Upper lobe of left lung (tissue), 6 donors: ENCODE measurements at regions not wholly inside any gene's neighbourhood (a gene's known extent, or its start where the extent isn't known, plus 50 kb on each side); places are given as distances from the start of the nearest gene placed in this dataset.

ENCODE experiments used
- ATAC-seq, 2 donors: fragments of 200-7000 bp; cut with Tn5 transposase; one replicate each; pipeline ENCODE4 v1.9.1; 2022; ENCODE audit warnings: mild to moderate bottlenecking in 2 of 2, moderate library complexity in 2 of 2; ENCODE audit not compliant: low FRiP score in 2 of 2
- DNase-seq, 2 donors: peaks; one replicate each; pipeline ENCODE4 v3.0.0-alpha.2; 2019 to 2020
- H3K27ac ChIP-seq, 4 donors: fragments of 200-600 bp; sonication (generic); one replicate each; pipeline ENCODE4 v1.5.1; 2016 to 2019
- H3K27me3 ChIP-seq, 4 donors: fragments of 200-600 bp; sonication (generic); one replicate each; pipeline ENCODE4 v1.5.1; 2017 to 2019
- H3K36me3 ChIP-seq, 4 donors: fragments of 200-600 bp; sonication (generic); one replicate each; pipeline ENCODE4 v1.5.1; 2016 to 2019
- H3K4me1 ChIP-seq, 4 donors: fragments of 200-600 bp; sonication (generic); one replicate each; pipeline ENCODE4 v1.5.1; 2018 to 2019
- H3K4me3 ChIP-seq, 4 donors: fragments of 200-600 bp; sonication (generic); one replicate each; pipeline ENCODE4 v1.5.1; 2017 to 2019; ENCODE audit warnings: mild to moderate bottlenecking in 2 of 4, moderate library complexity in 1 of 4
- H3K9me3 ChIP-seq, 4 donors: fragments of 200-600 bp; sonication (generic); one replicate each; pipeline ENCODE4 v1.5.1; 2018 to 2019
- EP300 ChIP-seq, 4 donors: sonication (generic); formaldehyde crosslinking; IDR thresholded peaks; one replicate each; pipeline ENCODE4 v1.5.1; 2017; ENCODE audit warnings: antibody characterized with exemption in 4 of 4, control low read depth in 2 of 4
- POLR2A ChIP-seq, 4 donors: fragments of 450-650 bp; IDR thresholded peaks; one replicate each; pipeline ENCODE4 v1.5.1; 2016 to 2017; ENCODE audit warnings: antibody characterized with exemption in 4 of 4, mild to moderate bottlenecking in 2 of 4
- POLR2AphosphoS5 ChIP-seq, 2 donors: sonication (generic); formaldehyde crosslinking; IDR thresholded peaks; one replicate each; pipeline ENCODE4 v1.5.1; 2017; ENCODE audit warnings: antibody characterized with exemption in 2 of 2
- WGBS, 2 donors: methylation state at CpG; one replicate each; pipeline ENCODE4 v1.1.5; 2017 to 2018; 5-methylcytosine and 5-hydroxymethylcytosine counted together
- TF ChIP-seq, protein P1 (sequence below), 6 experiments: fragments of 450-650 bp in 4 of 6; fragments of 200-600 bp in 2 of 6; sonication (generic) in 2 of 6; IDR thresholded peaks; one replicate each; pipeline ENCODE4 v1.5.1; 2016 to 2019; ENCODE audit warnings: antibody characterized with exemption in 6 of 6
- donor health status: DM: no; HTN: no; CAD: no; lungs with moderate emphysema.
- donor health status: DM: no; HTN: yes; CAD: no; lungs with severe emphysema.

- TF ChIP-seq POLR2A (IDR thresholded peaks at IDR 0.05) (no peak), EP300 (IDR thresholded peaks at IDR 0.05) (no peak), POLR2AphosphoS5 (IDR thresholded peaks at IDR 0.05) (no peak)
- TF ChIP-seq, protein P1, sequence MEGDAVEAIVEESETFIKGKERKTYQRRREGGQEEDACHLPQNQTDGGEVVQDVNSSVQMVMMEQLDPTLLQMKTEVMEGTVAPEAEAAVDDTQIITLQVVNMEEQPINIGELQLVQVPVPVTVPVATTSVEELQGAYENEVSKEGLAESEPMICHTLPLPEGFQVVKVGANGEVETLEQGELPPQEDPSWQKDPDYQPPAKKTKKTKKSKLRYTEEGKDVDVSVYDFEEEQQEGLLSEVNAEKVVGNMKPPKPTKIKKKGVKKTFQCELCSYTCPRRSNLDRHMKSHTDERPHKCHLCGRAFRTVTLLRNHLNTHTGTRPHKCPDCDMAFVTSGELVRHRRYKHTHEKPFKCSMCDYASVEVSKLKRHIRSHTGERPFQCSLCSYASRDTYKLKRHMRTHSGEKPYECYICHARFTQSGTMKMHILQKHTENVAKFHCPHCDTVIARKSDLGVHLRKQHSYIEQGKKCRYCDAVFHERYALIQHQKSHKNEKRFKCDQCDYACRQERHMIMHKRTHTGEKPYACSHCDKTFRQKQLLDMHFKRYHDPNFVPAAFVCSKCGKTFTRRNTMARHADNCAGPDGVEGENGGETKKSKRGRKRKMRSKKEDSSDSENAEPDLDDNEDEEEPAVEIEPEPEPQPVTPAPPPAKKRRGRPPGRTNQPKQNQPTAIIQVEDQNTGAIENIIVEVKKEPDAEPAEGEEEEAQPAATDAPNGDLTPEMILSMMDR (IDR thresholded peaks at IDR 0.05) = no peak
- DNase-seq (no peak), ATAC-seq (no peak)
- no peaks in the 10 kb centered on the region for H3K27me3 ChIP-seq
- no peaks in the 10 kb centered on the region for H3K4me1 ChIP-seq
- H3K27ac ChIP-seq = no peak overlapping the region
- H3K36me3 ChIP-seq = no peaks in the 10 kb centered on the region
- WGBS, 2 donors = 45 to 50% methylated on average over 2 of the region's 2 CpGs
- H3K4me3 ChIP-seq = no peak overlapping the region
- H3K9me3 ChIP-seq = no peaks in the 10 kb centered on the region
These were observed 452.2 kb downstream of the BCL11B start for GRCh38 chr14:98819867-98820206.

DNA sequence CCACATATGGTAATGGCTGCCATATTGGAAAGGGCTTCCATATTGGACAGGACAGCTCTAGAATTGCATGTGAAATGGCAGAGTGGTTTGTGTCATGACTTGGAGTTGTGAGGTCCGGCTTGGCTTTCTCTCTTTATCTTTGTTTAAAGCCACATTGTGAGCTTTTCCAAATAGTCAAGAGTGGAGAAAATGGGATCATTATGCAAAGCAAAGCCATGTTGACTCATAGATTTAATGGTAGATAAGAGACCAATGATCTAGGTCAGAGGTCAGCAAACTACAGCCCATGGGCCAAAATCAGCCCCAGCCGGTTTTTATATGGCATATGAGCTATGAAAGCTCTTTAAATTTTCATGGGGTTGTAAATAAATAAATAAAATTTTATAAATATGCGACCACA, 449.1 kb downstream of the BCL11B start:
- Histone ChIP-seq H3K36me3 (no peaks in the 10 kb centered on the region), H3K4me1 (no peaks in the 10 kb centered on the region), H3K27me3 (no peaks in the 10 kb centered on the region), H3K27ac (no peak overlapping the region), H3K9me3 (no peaks in the 10 kb centered on the region), H3K4me3 (no peak overlapping the region)
- WGBS, 2 donors = 76 to 80% methylated on average over 3 of the region's 3 CpGs
- DNase-seq (no peak), ATAC-seq (no peak)
- TF ChIP-seq, protein P1 (IDR thresholded peaks at IDR 0.05) = no peak
- TF ChIP-seq EP300 (IDR thresholded peaks at IDR 0.05) = no peak
- TF ChIP-seq POLR2AphosphoS5 (IDR thresholded peaks at IDR 0.05) = no peak
- no peak for TF ChIP-seq POLR2A (IDR thresholded peaks at IDR 0.05)

- 56 to 75% methylated on average over 1 of the region's 1 CpG for WGBS, 2 donors
- Histone ChIP-seq H3K4me3 (no peak overlapping the region), H3K27ac (no peak overlapping the region), H3K9me3 (no peaks in the 10 kb centered on the region), H3K27me3 (no peaks in the 10 kb centered on the region), H3K36me3 (no peaks in the 10 kb centered on the region), H3K4me1 (no peaks in the 10 kb centered on the region)
- ATAC-seq (no peak), DNase-seq (no peak)
- no peak for TF ChIP-seq POLR2AphosphoS5 (IDR thresholded peaks at IDR 0.05)
- no peak for TF ChIP-seq POLR2A (IDR thresholded peaks at IDR 0.05)
- TF ChIP-seq, protein P1 (IDR thresholded peaks at IDR 0.05) = no peak
- no peak for TF ChIP-seq EP300 (IDR thresholded peaks at IDR 0.05)
These were observed 445.4 kb downstream of the BCL11B start for GRCh38 chr14:98826618-98827017.

DNA sequence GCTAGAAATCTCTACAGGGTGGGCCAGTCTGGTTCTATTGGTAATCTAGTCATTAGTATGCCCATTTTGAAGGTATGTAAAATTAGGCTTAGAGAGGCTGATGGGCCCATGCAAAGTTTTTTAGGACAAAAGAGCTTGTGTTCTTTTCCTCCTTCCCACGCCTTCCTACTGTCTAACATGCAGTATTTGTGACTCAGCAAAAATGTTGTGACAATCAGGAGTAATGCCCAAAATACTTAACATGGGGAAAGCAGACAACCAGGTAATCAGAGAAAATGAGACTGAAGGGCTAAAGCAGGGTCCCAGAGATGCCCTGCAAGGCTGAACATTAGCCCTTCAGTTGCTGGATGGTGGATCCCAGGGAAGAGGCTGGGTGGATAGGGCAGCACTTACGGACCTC, 437.9 kb downstream of the BCL11B start:
- DNase-seq (no peak), ATAC-seq (no peak)
- no peak for TF ChIP-seq EP300 (IDR thresholded peaks at IDR 0.05)
- TF ChIP-seq POLR2AphosphoS5 (IDR thresholded peaks at IDR 0.05) = no peak
- TF ChIP-seq, protein P1 (IDR thresholded peaks at IDR 0.05) = no peak
- no peak for TF ChIP-seq POLR2A (IDR thresholded peaks at IDR 0.05)
- H3K36me3 ChIP-seq = no peaks in the 10 kb centered on the region
- no peaks in the 10 kb centered on the region for H3K27me3 ChIP-seq
- no peaks in the 10 kb centered on the region for H3K9me3 ChIP-seq
- WGBS, 2 donors = 86 to 87% methylated on average over 2 of the region's 2 CpGs
- H3K4me1 ChIP-seq = no peaks in the 10 kb centered on the region
- no peak overlapping the region for H3K27ac ChIP-seq
- H3K4me3 ChIP-seq = no peak overlapping the region

DNA sequence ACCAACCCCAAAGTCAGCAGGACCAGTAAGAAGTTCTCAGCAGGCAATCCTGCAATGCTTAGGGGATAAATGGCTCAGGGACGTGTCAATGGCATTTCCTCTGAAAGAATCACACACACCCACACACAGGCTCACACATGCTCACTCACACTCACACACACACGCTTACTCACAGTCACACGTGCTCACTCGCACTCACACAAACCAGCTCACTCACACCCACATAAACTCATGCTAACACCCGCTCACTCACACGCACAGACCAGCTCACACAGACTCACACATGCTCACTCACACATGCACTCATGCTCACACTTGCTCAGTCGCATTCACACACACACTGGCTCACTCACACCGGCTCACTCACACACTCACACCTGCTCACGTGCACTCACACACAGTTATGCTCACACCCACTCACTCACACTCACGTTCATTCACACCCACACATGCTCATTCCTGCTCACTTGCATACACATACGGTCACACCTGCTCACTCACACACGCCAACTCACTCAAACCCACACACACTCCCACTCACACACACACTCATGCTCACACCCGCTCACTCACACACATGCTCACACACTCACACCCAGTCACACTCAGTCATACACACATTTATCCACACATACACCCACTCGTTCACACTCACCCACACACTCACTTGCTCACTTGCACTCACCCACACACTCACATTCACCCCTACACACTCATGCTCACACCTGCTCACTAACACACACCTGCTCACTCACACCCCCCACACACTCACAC, 436.8 kb downstream of the BCL11B start:
- WGBS, 2 donors = 89 to 90% methylated on average over 14 of the region's 14 CpGs
- Histone ChIP-seq H3K27ac (no peak overlapping the region), H3K4me3 (no peak overlapping the region), H3K36me3 (no peaks in the 10 kb centered on the region), H3K4me1 (no peaks in the 10 kb centered on the region), H3K27me3 (no peaks in the 10 kb centered on the region), H3K9me3 (no peaks in the 10 kb centered on the region)
- ATAC-seq (peak in 1 of 2 donors; percentile 23), DNase-seq (no peak)
- no peak for TF ChIP-seq POLR2AphosphoS5 (IDR thresholded peaks at IDR 0.05)
